ENCODE measurements at regions not wholly inside any gene's neighbourhood (a gene's known extent, or its start where the extent isn't known, plus 50 kb on each side); places are given as distances from the start of the nearest gene placed in this dataset.

- TF ChIP-seq, protein P1, sequence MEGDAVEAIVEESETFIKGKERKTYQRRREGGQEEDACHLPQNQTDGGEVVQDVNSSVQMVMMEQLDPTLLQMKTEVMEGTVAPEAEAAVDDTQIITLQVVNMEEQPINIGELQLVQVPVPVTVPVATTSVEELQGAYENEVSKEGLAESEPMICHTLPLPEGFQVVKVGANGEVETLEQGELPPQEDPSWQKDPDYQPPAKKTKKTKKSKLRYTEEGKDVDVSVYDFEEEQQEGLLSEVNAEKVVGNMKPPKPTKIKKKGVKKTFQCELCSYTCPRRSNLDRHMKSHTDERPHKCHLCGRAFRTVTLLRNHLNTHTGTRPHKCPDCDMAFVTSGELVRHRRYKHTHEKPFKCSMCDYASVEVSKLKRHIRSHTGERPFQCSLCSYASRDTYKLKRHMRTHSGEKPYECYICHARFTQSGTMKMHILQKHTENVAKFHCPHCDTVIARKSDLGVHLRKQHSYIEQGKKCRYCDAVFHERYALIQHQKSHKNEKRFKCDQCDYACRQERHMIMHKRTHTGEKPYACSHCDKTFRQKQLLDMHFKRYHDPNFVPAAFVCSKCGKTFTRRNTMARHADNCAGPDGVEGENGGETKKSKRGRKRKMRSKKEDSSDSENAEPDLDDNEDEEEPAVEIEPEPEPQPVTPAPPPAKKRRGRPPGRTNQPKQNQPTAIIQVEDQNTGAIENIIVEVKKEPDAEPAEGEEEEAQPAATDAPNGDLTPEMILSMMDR (tag by site-specific recombination; IDR thresholded peaks at IDR 0.05) = no peak
- TF ChIP-seq ZNF274 (IDR thresholded peaks at IDR 0.05; ENCODE audit: low read length) (no peak), ZNF274 (tag by site-specific recombination; IDR thresholded peaks at IDR 0.05; ENCODE audit: borderline replicate concordance) (no peak), ZBTB21 (tag by site-specific recombination; IDR thresholded peaks at IDR 0.05) (no peak), ZNF391 (tag by site-specific recombination; IDR thresholded peaks at IDR 0.05; ENCODE audit: borderline replicate concordance, low read depth) (no peak), ZNF664 (tag by site-specific recombination; IDR thresholded peaks at IDR 0.05) (no peak), ZNF18 (tag by site-specific recombination; IDR thresholded peaks at IDR 0.05) (no peak), ZNF175 (tag by site-specific recombination; IDR thresholded peaks at IDR 0.05) (no peak), ZNF548 (tag by site-specific recombination; IDR thresholded peaks at IDR 0.05) (no peak)
- TF ChIP-seq, protein P2, sequence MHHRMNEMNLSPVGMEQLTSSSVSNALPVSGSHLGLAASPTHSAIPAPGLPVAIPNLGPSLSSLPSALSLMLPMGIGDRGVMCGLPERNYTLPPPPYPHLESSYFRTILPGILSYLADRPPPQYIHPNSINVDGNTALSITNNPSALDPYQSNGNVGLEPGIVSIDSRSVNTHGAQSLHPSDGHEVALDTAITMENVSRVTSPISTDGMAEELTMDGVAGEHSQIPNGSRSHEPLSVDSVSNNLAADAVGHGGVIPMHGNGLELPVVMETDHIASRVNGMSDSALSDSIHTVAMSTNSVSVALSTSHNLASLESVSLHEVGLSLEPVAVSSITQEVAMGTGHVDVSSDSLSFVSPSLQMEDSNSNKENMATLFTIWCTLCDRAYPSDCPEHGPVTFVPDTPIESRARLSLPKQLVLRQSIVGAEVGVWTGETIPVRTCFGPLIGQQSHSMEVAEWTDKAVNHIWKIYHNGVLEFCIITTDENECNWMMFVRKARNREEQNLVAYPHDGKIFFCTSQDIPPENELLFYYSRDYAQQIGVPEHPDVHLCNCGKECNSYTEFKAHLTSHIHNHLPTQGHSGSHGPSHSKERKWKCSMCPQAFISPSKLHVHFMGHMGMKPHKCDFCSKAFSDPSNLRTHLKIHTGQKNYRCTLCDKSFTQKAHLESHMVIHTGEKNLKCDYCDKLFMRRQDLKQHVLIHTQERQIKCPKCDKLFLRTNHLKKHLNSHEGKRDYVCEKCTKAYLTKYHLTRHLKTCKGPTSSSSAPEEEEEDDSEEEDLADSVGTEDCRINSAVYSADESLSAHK (tag by site-specific recombination; IDR thresholded peaks at IDR 0.05) = no peak
- TF ChIP-seq, protein P3, sequence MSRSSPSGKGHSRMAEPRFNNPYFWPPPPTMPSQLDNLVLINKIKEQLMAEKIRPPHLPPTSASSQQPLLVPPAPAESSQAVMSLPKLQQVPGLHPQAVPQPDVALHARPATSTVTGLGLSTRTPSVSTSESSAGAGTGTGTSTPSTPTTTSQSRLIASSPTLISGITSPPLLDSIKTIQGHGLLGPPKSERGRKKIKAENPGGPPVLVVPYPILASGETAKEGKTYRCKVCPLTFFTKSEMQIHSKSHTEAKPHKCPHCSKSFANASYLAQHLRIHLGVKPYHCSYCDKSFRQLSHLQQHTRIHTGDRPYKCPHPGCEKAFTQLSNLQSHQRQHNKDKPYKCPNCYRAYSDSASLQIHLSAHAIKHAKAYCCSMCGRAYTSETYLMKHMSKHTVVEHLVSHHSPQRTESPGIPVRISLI (tag by site-specific recombination; IDR thresholded peaks at IDR 0.05) = no peak
Measured at GRCh38 chr5:107243220-107243579, 427.5 kb downstream of the EFNA5 start.

All from HEK293 (cell line).